IPS-NIHi11 (cell line): ENCODE measurements at regions not wholly inside any gene's neighbourhood (a gene's known extent, or its start where the extent isn't known, plus 50 kb on each side); places are given as distances from the start of the nearest gene placed in this dataset.
"Not testable (repeated sequence)": the region's sequence is repeated elsewhere in the genome, so short reads cannot be mapped to it uniquely, and the experiment has no call there.

Source experiments
- DNase-seq: peaks from one replicate; pipeline ENCODE4 v3.0.0; 2012; ENCODE audit warnings: mixed read lengths, low spot score

DNA sequence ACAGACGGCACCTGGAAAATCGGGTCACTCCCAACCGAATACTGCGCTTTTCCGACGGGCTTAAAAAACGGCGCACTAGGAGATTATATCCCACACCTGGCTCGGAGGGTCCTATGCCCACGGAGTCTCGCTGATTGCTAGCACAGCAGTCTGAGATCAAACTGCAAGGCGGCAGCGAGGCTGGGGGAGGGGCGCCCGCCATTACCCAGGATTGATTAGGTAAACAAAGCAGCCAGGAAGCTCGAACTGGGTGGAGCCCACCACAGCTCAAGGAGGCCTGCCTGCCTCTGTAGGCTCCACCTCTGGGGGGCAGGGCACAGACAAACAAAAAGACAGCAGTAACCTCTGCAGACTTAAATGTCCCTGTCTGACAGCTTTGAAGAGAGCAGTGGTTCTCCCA lies 64.5 kb downstream of the SLC30A10 start:
- not testable (repeated sequence) for DNase-seq

DNA sequence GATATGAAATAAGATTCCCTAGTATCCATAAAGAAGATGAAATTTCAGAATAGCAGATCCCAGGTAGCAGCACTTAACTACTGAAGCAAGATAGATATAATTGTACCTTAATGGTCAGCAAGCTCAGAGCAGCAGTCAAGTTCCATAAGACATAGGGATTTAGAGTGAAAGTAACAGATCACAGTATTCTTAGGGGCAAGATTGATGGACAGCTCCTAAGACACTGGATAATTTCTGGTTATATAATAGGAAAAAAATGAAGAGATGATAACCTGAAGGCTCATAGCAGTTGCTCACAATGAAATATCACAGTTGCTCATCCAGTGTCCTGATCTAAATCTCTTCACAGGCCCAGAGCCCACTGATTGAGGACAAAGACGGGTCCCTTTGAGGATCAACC lies 66.0 kb downstream of the SLC30A10 start:
- DNase-seq = no peak

DNA sequence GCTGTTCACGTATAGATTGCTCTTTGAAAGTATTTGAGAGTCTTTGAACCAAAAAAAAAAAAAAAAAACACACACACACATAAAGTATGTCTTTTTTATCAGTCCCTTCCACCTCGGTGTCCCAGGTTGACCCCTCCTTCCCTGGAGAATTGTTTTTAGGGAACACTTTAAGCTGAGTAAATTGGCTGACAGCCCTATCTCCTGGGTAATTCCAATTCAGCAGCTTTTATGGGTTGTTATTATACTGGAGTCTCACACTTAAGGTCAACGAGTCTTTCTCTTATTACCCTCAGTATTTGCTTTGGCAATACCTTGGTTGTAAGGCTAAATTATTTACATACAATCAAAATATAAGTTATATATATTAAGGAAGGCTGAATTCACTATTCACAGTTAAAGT lies 69.4 kb downstream of the SLC30A10 start:
- DNase-seq = no peak

DNA sequence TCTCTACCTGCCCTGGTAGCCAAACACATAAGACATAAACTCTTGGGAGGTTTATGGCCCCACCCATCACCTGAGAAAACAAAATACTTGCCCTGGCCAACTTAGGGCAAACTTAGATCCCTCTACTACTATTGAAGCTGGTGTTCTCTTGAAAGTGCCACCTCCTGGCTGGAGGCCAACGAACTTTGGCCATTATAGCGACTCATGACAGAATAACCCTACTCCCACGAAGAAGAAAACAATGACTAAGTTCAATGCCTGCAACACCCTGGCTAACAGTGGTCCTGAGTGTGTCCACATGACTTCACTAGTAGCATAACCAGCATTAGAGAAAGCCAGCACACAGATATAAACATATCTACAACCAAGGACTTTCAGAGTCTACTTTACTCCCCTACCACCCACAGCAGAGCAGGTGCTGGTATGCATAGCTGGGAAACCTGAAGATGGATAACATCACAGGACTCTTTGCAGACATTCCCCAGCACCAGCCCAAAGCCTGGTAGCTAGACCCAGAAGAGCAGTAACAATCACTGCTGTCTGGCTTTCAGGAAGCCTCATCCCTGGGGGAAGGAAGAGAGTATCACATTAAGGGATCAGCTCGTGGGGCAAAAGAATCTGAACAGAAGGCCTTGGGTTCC lies 81.0 kb downstream of the SLC30A10 start:
- no peak for DNase-seq

DNA sequence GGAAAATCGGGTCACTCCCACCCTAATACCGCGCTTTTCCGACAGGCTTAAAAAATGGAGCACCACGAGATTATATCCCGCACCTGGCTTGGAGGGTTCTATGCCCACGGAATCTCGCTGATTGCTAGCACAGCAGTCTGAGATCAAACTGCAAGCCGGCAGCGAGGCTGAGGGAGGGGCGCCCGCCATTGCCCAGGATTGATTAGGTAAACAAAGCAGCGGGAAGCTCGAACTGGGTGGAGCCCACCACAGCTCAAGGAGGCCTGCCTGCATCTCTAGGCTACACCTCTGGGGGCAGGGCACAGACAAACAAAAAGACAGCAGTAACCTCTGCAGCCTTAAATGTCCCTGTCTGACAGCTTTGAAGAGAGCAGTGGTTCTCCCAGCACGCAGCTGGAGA lies 88.8 kb downstream of the SLC30A10 start:
- not testable (repeated sequence) for DNase-seq

DNA sequence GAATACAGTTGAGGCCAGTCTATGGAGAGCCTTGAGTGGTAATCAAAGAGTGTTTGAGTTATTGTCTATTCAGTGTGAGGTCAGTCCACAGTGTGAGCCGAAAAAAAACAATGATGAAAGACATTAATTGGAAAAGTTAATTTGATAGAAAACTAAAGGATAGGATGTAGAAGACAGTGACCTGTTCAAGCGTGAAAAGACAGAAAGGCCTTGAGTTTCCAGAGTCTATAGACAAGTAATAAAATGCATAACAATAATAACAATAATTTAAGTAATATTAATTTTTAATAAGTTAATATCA lies 90.4 kb downstream of the SLC30A10 start:
- DNase-seq = no peak

DNA sequence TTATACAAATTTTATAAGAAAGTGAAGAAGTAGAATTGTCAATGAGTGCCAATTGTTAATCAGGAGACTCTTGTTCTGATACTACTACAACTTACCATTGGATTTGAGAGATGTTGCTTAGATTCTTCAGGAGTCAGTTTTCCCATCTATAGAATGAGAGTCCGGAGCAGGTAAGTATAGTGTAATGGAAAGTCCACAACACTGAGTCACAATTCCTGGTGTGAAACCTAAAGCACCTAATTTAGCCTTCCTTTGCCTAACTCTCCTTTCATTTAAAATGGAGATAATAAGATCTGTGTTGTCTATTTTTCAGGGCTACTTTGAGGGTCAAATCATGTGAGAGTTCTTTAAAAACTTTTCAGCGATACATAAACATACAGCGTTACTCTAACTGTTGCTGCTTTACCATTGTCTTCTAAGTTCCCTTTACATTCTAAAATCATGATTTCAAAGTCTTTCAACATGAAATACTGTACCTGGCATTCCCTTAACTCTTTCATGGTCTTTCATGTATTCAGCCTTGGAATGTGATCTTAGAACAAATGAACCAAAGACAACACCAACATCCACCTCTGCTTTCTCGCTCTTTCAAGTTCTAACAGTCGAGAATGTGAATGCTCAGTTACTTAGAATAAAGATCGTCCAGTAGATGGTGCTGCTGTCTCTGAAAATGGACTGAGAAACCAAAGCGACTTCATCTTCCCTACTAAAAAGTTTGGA lies 90.9 kb downstream of the SLC30A10 start:
- peak; percentile 39 for DNase-seq

DNA sequence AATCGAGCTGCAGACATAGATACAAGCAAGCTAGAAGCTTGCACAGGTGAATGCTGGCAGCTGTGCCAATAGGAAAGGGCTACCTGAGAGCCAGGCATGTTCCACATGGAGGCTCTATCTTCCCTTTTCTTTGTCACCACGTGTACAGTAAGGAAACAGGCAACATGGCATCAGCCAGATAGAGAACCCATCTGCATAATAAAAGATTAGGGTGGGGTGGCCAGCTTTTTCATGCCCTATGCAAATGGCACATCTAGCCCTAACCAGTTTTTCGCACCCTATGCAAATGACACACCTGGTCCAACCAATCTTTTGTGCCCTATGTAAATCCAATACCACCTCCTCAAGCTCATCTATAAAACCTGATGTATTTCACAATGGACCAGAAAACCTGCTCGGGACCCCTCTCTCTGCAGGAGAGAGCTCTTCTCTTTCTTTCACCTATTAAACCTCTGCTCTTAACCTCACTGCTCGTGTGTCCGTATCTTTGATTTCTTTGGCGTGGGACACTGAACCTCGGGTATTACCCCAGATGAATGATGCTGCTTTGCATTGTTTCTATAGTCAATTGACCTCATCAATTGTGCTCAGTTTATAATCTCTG lies 93.9 kb downstream of the SLC30A10 start:
- DNase-seq = no peak

DNA sequence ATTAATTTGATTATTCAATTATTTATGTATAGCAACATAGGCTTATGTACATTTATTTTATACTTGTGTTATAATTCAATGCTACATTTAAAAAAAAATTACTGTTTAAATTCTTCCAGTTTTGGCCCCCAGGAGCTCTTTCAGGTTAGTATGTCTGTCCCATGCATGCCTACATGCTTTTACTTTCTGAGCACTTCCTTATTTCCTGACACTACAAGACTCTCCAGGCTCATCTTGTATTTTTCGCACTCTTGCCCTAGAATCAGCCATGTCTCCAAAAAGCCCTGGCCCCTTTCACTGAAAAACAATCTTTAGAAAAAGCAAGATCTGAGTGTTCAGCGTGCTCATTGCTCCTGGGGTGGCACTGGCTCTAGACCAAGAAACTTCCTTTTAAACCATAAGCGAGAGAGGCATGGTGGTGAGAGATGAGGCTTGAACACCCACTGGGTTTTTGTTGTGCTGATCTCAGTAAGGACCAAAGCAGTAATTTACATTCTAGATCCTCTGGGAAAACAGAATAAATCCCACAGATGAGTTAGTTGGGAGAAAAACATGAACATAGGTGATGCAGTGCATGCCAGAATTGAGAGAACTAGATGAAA lies 95.0 kb downstream of the SLC30A10 start:
- DNase-seq = no peak

DNA sequence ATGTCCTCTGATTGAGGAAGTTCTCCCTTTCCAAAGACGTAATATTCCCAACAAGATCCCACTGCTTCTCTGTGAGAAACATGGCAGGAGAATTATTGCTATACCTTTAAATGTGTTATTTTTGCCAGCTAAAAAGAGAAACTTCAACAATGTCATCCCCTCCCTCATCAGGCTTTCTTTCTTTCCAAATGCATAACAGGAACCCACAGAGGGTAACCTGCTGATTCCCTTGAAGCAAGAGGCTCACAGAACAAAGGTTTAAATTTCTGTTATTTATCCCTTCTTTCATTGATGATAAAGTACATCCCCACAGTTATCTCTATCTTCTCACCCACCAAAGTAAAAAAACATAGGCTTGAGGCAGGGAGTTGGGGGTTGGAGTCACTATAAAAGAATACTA lies 102.1 kb downstream of the SLC30A10 start:
- peak; percentile 21 for DNase-seq

DNA sequence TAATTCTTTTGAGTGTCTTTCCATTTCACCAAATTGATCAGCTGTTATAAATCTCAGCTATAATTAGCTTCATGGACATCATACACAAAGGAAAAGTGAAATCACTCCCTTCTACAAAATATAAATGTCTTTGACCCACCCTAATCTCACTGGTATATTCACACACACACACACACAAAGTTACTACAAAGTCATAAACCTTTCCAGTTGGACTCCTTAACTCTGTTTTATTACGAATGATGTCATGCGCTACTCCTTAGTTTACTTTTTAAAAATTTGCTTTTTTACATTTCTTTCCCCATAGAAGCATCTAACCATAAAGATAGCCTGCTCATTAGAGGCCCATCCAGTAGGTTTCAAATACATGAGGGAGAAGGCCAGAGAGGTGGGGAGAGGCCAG lies 103.0 kb downstream of the SLC30A10 start:
- DNase-seq = no peak

DNA sequence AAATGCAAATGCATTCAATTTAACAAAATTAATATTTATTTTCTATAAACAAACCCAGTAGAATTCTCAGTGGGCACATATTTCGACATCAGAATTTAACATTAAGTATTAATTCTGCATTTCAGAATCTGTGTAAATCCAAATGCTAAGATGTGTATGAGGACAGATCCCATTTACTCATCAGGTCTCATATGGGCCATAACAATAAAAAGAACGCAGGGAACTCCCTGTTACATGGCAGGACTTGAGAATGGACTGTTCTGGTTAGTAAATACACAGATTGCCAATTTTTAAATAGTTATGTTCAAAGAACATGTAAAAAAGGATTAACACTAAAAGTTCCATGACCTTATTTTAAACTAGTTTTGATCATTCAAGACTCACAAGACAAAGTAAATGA lies 104.0 kb downstream of the SLC30A10 start:
- DNase-seq = no peak

DNA sequence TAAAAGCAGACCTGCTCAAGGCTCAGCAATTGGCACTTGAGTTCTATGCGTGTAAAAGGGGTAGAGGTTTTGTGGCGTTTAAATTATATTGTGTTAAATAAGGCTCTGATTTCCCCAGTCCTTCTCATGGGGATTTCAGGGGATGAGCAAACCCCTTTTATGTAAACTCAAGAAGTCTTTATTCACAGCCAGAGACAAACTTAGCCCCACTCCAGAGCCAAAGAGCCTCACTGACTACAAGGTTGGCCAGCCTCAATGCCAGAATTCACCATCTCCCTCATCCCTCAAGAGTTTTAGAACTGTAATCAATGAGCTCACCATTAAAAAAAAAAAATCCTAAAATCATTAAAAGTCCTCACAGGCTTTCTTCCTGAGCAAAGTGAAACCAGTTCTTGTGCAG lies 107.8 kb downstream of the SLC30A10 start:
- DNase-seq = no peak

DNA sequence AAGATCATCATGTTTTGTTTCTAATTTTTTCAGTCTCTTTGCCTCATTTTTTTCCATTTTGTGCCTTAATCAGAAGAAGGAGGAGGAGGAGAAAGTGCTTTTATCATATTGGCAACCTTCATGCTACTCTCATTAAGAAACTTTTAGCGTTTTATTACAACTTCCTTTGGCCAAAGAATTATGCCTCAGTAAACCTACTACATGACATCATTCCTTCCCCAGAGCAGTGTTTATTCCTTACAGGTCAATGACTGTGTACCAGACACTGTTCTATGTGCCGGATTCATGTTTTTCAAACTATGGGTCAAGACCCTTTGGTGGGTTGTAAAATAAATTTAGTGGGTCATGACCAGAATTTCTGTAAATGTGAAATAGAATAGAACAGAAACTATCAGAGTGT lies 110.4 kb downstream of the SLC30A10 start:
- DNase-seq = no peak

DNA sequence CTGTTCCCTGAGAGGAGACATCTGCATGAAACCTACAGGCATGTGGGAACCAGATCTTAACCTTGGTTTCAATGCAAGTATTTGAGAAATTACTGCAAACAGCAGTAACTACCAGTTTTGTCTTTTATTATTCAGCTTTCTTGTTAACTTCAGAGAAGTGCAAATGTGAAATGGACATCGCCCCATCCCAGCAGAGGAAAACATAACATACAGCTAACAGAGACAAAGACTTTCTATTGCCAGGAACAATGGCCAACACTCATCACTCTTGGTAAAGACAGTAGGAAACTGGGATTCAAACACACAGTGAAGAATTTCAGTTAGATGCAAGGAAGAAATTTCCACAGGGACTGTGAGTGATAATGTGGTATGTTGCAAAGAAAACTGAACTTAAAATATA lies 115.1 kb downstream of the SLC30A10 start:
- no peak for DNase-seq

DNA sequence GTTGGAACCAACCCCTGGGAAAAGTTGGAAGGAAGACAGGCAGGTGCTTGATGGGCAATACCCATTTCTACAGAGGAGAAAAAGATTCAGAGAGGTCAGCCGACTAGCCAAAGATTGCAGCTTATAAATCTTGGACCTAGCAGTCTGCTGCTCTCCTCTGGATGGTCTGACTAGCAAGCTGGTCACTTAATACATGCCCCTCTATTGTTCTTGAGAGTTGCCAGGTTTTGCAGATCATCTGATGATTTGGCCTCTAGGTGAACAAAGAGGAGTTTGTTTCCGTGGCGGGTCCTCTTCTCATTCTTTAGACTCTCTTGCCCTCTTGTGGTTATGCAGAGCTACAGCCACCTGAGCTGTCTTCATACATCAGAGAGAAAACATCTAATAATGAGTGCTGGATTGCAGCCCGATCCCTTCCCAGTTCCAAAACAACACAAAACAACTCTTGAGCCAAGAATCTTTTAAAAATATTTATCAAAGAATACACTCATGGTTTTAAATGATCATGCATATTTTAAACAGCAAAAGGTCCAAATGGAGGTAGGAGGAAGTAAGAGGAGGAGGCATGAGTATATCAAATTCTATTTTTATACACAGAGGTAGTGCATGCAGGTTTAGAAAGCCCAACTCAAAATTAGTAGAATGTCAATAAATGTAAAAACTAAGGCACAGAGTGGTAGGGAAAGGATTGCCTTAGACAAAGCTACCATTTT lies 115.7 kb downstream of the SLC30A10 start:
- DNase-seq = peak; percentile 84

DNA sequence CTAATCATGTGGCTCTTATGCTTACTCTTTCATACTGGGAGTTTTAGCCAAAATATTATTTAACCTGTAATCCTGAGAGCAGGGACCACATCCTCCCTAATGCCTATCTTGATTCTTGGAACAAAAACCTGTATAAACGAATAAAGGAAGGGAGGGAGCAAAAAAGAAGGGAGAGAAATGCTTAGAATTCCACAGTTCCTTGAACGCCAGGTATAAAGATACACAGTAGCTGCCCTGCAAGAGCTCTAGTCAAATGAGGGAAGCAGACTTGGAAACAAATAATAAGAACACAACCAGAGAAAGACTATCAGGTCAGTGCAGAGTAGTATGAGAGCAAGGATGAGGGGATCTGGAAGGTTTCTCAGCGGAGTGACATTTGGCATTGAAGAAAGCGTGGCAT lies 116.3 kb downstream of the SLC30A10 start:
- DNase-seq = no peak

DNA sequence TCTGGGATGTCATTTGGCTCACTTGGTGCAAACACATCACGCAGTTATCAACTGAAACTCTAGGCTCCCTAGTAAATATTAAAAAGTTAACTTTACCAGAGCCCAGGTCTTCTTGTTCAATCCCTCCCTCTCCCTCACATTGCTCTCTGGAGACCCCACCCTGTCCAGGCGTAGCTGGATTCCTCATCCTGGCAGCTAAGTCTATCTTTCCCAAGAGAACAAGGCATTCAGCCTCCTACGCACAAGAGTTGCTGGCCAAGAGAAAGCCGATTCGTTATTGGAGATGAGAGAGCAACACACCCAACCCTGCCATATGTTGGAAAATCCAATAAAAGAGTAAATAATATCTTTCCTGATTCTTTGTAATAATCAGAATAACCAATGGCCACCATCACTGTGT lies 117.9 kb downstream of the SLC30A10 start:
- no peak for DNase-seq

DNA sequence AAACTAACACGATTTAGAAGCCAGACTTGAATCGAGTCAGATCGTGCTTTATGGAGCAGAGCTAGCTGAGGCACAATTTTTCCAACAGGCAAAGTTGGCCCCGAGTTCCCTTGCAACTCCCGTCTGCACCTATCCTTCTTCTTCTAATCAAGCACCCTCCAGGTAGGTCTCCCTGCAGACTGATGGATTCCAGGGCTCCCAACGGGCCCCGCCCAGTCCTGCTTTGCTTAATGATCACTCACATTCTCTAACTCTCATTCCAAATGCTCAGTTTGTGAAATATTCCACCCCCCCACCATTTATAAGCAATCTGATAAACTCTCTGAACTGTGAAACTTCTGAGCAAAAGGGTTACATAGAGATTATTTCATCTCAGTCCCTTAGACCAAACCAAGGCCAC lies 119.6 kb downstream of the SLC30A10 start:
- no peak for DNase-seq

DNA sequence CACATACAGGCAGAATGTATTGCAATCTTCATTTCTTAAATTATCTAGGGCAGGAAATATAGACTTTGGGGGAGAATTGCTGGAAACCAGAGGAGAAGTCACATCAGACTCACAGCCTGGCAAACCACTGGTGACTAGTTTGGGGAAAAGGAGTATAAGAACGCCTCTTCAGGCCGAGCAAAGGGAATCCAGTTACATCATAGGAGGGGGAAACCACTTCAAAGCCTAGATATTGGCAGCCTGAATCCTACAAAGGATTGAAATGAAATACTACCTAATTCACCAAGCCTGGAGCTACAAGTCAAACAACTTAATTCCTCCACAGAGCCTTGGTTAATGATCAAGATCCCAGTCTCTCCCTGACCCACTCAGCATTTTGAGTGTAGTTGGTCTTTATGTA lies 121.7 kb downstream of the SLC30A10 start:
- no peak for DNase-seq

DNA sequence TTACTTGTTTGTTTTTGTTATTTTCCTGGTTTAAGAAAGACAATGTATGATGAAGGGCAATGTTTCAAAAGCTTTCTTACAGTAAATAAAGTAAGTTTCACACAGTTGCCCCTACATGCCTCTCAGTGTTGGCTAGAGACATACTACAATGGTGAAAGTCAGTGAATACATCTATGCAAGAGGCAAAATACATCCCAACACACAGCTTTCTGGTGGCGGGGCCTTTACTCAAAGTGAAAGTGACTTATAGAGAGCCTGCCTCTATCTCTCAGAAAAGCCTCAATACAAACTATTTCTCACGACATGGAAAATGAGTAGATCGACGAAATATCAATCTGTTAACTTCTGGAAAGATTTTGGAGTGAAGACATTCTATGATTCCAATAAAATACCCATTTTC lies 122.3 kb downstream of the SLC30A10 start:
- no peak for DNase-seq

DNA sequence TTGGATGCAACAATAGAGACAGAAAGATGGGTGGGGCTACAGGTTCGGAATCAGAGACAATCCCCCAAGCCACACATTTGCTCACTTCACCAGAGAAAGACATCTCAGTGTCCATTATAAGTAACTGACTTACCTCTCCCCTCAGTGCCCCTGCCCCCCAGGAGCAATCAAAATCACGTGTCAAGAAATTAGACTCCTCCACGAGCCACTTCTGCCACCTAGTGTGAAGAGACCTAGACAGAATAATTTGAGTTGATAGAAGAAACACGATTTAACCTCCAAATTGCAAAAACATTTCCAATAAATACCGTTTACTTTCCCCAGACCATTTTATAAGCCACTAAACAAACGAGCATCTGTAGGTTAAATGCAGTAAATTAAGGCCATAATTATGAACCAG lies 123.2 kb downstream of the SLC30A10 start:
- no peak for DNase-seq
